ENCODE measurements at regions not wholly inside any gene's neighbourhood (a gene's known extent, or its start where the extent isn't known, plus 50 kb on each side); places are given as distances from the start of the nearest gene placed in this dataset.

DNA sequence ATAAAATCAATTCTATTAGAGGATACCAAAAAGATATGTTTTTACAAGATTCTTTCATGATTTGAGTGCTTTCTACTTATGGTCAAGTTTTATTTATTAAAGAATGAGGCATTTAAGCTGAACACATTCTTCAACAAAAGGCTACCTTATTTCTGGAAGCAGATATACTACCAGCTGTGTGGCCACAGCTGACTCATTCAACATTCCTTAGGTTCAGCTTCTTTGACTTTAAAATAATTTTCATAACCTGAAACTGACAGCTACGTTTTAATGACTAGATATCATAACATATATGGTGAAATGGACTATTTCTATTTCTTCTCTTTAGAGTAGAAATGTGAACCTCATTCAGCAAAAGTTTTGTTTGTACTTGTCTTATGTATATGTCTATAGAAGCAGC is 414.2 kb upstream of the SEMA3C start:
- no peak for DNase-seq (ENCODE audit: low spot score)
- Histone ChIP-seq H3K9ac (ENCODE audit: low read depth in 1 of 2, low read length in 2 of 2) (no peak overlapping the region), H3K9me3 (ENCODE audit: control insufficient read depth in 4 of 4, low read length in 3 of 4) (no peaks in the 10 kb centered on the region), H3K27me3 (ENCODE audit: control insufficient read depth in 4 of 4, insufficient read depth in 4 of 4, low read length in 3 of 4) (no peaks in the 10 kb centered on the region), H3K4me3 (ENCODE audit: low read depth in 1 of 3, low read length in 3 of 3) (no peak overlapping the region), H3K4me1 (ENCODE audit: control insufficient read depth in 4 of 4, insufficient read depth in 4 of 4, low read length in 3 of 4) (no peaks in the 10 kb centered on the region), H3K36me3 (ENCODE audit: control insufficient read depth in 4 of 4, insufficient read depth in 3 of 4, low read depth in 1 of 4, low read length in 3 of 4) (no peaks in the 10 kb centered on the region), H3K27ac (ENCODE audit: low read depth in 1 of 2, low read length in 2 of 2) (no peak overlapping the region)
- 75% methylated on average over 1 of the region's 1 CpG for WGBS
- TF ChIP-seq HNF4G (IDR thresholded peaks at IDR 0.05) (no peak), JUND (IDR thresholded peaks at IDR 0.05) (no peak), FOXA1 (IDR thresholded peaks at IDR 0.05) (no peak), FOXA2 (IDR thresholded peaks at IDR 0.05) (no peak), HNF4A (conservative IDR thresholded peaks at IDR 0.05) (no peak), SP1 (IDR thresholded peaks at IDR 0.05) (no peak), TAF1 (conservative IDR thresholded peaks at IDR 0.05) (no peak)
- TF ChIP-seq, protein P1, sequence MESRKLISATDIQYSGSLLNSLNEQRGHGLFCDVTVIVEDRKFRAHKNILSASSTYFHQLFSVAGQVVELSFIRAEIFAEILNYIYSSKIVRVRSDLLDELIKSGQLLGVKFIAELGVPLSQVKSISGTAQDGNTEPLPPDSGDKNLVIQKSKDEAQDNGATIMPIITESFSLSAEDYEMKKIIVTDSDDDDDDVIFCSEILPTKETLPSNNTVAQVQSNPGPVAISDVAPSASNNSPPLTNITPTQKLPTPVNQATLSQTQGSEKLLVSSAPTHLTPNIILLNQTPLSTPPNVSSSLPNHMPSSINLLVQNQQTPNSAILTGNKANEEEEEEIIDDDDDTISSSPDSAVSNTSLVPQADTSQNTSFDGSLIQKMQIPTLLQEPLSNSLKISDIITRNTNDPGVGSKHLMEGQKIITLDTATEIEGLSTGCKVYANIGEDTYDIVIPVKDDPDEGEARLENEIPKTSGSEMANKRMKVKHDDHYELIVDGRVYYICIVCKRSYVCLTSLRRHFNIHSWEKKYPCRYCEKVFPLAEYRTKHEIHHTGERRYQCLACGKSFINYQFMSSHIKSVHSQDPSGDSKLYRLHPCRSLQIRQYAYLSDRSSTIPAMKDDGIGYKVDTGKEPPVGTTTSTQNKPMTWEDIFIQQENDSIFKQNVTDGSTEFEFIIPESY (IDR thresholded peaks at IDR 0.05), result no peak
- TF ChIP-seq, protein P2, sequence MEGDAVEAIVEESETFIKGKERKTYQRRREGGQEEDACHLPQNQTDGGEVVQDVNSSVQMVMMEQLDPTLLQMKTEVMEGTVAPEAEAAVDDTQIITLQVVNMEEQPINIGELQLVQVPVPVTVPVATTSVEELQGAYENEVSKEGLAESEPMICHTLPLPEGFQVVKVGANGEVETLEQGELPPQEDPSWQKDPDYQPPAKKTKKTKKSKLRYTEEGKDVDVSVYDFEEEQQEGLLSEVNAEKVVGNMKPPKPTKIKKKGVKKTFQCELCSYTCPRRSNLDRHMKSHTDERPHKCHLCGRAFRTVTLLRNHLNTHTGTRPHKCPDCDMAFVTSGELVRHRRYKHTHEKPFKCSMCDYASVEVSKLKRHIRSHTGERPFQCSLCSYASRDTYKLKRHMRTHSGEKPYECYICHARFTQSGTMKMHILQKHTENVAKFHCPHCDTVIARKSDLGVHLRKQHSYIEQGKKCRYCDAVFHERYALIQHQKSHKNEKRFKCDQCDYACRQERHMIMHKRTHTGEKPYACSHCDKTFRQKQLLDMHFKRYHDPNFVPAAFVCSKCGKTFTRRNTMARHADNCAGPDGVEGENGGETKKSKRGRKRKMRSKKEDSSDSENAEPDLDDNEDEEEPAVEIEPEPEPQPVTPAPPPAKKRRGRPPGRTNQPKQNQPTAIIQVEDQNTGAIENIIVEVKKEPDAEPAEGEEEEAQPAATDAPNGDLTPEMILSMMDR (IDR thresholded peaks at IDR 0.05; ENCODE audit: low read depth, low read length, missing input control), result no peak
- TF ChIP-seq, protein P3, sequence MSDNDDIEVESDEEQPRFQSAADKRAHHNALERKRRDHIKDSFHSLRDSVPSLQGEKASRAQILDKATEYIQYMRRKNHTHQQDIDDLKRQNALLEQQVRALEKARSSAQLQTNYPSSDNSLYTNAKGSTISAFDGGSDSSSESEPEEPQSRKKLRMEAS (IDR thresholded peaks at IDR 0.05), result no peak

DNA sequence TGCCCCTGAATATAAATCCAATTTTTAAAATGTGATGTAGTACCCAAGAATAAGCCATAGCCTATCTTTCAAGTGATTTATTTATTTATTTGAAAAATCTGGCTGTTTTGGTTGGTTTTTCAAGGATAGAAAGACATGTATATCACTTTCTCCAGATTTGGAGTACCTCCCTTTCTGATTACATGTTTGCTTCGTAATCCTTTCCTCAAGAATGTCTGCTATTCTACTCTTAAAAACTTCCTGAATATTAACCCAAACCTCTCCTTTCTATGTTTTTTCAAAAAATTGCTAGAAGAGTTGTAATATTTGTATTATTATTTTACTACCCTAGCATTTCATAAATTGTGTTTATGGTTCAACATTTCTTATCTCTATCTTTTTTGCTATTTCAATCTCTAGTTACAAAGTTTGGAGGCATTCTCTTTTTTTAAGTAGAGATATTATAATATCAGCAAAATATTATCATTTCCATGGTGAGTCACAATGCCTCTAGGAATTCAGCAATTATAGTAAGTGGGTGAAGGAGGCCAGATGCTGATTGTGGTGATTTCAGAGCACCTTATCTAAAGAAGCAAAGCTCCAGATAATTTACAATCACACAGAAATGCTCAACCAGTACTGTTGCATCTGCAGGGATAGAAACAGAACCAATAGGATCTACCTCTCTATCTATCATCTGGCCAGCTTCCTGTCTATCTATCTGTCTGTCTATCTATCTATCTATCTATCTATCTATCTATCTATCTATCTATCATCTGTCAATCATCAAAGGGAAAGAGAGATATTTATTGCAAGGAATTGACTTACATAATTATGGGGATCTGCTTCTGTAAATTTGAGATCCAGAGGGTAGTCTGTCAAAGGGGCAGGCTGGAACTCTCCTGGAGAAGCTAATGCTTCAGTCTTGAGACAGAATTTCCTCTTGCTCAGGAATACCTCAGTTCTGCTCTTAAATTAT is 412.5 kb upstream of the SEMA3C start:
- no peak for DNase-seq (ENCODE audit: low spot score)
- 61% methylated on average over 1 of the region's 1 CpG for WGBS
- Histone ChIP-seq H3K9ac (ENCODE audit: low read depth in 1 of 2, low read length in 2 of 2) (no peak overlapping the region), H3K36me3 (ENCODE audit: control insufficient read depth in 4 of 4, insufficient read depth in 3 of 4, low read depth in 1 of 4, low read length in 3 of 4) (no peaks in the 10 kb centered on the region), H3K27me3 (ENCODE audit: control insufficient read depth in 4 of 4, insufficient read depth in 4 of 4, low read length in 3 of 4) (no peaks in the 10 kb centered on the region), H3K4me3 (ENCODE audit: low read depth in 1 of 3, low read length in 3 of 3) (no peak overlapping the region), H3K9me3 (ENCODE audit: control insufficient read depth in 4 of 4, low read length in 3 of 4) (no peaks in the 10 kb centered on the region), H3K4me1 (ENCODE audit: control insufficient read depth in 4 of 4, insufficient read depth in 4 of 4, low read length in 3 of 4) (no peaks in the 10 kb centered on the region), H3K27ac (ENCODE audit: low read depth in 1 of 2, low read length in 2 of 2) (no peak overlapping the region)
- no peak for TF ChIP-seq GABPA (IDR thresholded peaks at IDR 0.05 in 1 of 2, conservative IDR thresholded peaks at IDR 0.05 in 1 of 2)
- TF ChIP-seq HNF4A (conservative IDR thresholded peaks at IDR 0.05), result no peak
- no peak for TF ChIP-seq RXRA (IDR thresholded peaks at IDR 0.05)
- TF ChIP-seq, protein P4, sequence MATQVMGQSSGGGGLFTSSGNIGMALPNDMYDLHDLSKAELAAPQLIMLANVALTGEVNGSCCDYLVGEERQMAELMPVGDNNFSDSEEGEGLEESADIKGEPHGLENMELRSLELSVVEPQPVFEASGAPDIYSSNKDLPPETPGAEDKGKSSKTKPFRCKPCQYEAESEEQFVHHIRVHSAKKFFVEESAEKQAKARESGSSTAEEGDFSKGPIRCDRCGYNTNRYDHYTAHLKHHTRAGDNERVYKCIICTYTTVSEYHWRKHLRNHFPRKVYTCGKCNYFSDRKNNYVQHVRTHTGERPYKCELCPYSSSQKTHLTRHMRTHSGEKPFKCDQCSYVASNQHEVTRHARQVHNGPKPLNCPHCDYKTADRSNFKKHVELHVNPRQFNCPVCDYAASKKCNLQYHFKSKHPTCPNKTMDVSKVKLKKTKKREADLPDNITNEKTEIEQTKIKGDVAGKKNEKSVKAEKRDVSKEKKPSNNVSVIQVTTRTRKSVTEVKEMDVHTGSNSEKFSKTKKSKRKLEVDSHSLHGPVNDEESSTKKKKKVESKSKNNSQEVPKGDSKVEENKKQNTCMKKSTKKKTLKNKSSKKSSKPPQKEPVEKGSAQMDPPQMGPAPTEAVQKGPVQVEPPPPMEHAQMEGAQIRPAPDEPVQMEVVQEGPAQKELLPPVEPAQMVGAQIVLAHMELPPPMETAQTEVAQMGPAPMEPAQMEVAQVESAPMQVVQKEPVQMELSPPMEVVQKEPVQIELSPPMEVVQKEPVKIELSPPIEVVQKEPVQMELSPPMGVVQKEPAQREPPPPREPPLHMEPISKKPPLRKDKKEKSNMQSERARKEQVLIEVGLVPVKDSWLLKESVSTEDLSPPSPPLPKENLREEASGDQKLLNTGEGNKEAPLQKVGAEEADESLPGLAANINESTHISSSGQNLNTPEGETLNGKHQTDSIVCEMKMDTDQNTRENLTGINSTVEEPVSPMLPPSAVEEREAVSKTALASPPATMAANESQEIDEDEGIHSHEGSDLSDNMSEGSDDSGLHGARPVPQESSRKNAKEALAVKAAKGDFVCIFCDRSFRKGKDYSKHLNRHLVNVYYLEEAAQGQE (IDR thresholded peaks at IDR 0.05), result no peak
- no peak for TF ChIP-seq TAF1 (conservative IDR thresholded peaks at IDR 0.05)
- TF ChIP-seq, protein P2 (IDR thresholded peaks at IDR 0.05; ENCODE audit: low read depth, low read length, missing input control), result no peak
- no peak for TF ChIP-seq SP1 (IDR thresholded peaks at IDR 0.05)
- TF ChIP-seq, protein P5, sequence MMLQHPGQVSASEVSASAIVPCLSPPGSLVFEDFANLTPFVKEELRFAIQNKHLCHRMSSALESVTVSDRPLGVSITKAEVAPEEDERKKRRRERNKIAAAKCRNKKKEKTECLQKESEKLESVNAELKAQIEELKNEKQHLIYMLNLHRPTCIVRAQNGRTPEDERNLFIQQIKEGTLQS (IDR thresholded peaks at IDR 0.05), result no peak
- no peak for TF ChIP-seq HNF4G (IDR thresholded peaks at IDR 0.05)
- TF ChIP-seq, protein P1 (IDR thresholded peaks at IDR 0.05), result no peak
- TF ChIP-seq FOXA2 (IDR thresholded peaks at IDR 0.05), result no peak
- no peak for TF ChIP-seq EGR1 (IDR thresholded peaks at IDR 0.05; ENCODE audit: low read depth in 2 of 2)
- TF ChIP-seq JUND (IDR thresholded peaks at IDR 0.05), result no peak
- TF ChIP-seq NR2F2 (IDR thresholded peaks at IDR 0.05), result no peak
